ENCODE measurements at regions not wholly inside any gene's neighbourhood (a gene's known extent, or its start where the extent isn't known, plus 50 kb on each side); places are given as distances from the start of the nearest gene placed in this dataset.
"Not testable (repeated sequence)": the region's sequence is repeated elsewhere in the genome, so short reads cannot be mapped to it uniquely, and the experiment has no call there.

GRCh38 chr4:31020363-31020762, 300.2 kb downstream of the PCDH7 start:
- no peak overlapping the region for H3K4me3 ChIP-seq (ENCODE audit: low read depth, low read length)
- no peak for TF ChIP-seq CTCF (IDR thresholded peaks at IDR 0.05; ENCODE audit: borderline replicate concordance, insufficient read depth, low read depth, low read length)

DNA sequence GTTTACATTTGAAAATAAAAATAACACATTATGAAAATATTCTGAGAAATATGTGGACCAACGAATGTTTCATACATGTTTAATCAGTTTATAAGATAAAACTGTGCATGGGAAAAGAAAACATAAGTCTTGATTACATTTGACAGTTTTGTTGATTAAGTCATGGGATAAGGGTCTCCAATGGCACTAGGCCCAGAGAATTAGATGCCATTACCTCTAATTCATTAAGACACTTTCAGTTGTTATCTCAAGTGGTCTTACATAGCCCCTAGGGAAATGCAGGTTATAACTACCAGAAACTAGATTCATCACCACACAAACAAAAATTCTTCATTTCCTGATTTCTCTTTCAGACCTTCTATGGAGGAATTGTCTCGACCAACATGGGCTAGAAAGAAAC, 300.8 kb downstream of the PCDH7 start:
- H3K4me3 ChIP-seq (ENCODE audit: low read depth, low read length): no peak overlapping the region
- TF ChIP-seq CTCF (IDR thresholded peaks at IDR 0.05; ENCODE audit: borderline replicate concordance, insufficient read depth, low read depth, low read length): no peak

DNA sequence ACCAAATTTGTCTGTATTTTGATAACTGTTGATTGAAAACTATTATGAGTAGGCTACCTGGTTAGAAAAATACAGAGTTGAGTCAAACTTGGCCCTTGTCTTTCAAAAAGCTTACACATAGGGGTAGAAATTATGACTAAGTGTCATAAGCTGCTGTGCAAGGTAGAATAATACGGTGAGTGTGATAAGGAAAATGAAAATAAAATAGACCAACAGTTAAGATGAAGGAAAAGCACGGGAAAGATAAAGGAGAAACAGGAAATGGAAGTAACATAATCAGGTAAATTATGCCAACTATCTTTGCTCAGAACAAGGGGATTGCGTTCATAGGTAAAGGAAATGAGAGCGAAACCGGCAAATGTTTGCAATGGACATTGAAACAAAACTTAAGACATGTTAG, 302.5 kb downstream of the PCDH7 start:
- no peak overlapping the region for H3K4me3 ChIP-seq (ENCODE audit: low read depth, low read length)
- no peak for TF ChIP-seq CTCF (IDR thresholded peaks at IDR 0.05; ENCODE audit: borderline replicate concordance, insufficient read depth, low read depth, low read length)

GRCh38 chr4:31023109-31023508, 302.9 kb downstream of the PCDH7 start:
- no peak for TF ChIP-seq CTCF (IDR thresholded peaks at IDR 0.05; ENCODE audit: borderline replicate concordance, insufficient read depth, low read depth, low read length)
- no peak overlapping the region for H3K4me3 ChIP-seq (ENCODE audit: low read depth, low read length)

DNA sequence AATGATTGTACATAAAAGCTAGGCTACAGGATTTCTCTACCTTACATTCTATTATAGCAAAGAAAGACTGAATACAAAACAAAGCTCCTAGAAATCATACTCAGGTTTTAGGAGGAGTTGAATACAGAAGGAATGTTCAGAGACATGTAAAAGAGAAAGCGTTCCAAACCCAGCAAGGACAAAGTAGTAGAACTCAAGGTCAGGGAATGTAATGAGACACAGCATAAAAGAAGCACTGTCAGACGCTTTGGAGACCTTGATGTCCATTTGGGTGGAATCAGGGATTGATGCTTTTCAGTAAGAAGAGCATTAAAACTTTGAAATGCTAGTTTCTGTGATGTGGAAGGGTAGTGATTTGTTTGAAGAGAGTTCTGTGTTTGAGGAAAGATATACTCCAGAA, 303.6 kb downstream of the PCDH7 start:
- no peak for TF ChIP-seq CTCF (IDR thresholded peaks at IDR 0.05; ENCODE audit: borderline replicate concordance, insufficient read depth, low read depth, low read length)
- no peak overlapping the region for H3K4me3 ChIP-seq (ENCODE audit: low read depth, low read length)

- H3K4me3 ChIP-seq (ENCODE audit: low read depth, low read length): not testable (repeated sequence)
Measured at GRCh38 chr4:31024781-31025180, 304.6 kb downstream of the PCDH7 start.

DNA sequence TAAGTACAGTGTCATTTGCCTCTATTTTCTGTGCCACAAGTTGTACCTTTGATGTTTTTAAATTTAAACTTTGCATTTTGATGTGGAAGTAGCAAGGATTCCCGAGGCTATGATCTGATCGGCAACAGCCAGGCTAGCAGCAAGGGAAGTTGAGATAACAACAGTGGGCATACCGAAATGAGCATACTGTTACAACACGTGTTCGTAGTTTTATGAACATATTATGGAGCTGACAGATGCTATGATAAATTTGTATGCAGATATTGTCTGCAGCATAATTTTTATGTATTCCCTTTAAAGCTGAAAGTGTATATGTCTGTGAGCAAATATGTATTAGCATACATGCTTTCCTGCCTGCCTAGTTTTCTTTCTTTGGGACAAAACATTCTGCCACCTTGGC, 306.1 kb downstream of the PCDH7 start:
- no peak overlapping the region for H3K4me3 ChIP-seq (ENCODE audit: low read depth, low read length)
- TF ChIP-seq CTCF (IDR thresholded peaks at IDR 0.05; ENCODE audit: borderline replicate concordance, insufficient read depth, low read depth, low read length): no peak

DNA sequence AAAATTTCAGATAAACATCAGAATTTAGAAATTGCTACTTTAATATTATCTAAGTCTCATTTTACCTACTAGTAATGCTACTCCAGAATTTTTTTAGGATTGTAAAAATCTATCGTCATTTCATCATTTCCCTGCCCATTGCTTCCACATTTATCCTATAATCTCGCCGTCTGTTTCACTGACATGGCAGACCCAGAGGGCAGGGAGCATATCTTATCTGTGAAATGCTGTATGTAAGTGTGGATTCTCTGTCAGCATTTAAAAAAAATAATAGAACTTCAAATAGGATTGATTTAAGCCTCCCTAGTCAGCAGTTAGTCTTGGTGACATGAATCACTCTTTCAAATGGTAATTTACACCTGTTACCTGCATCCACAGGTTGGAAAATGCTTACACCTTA, 314.4 kb downstream of the PCDH7 start:
- no peak overlapping the region for H3K4me3 ChIP-seq (ENCODE audit: low read depth, low read length)
- TF ChIP-seq CTCF (IDR thresholded peaks at IDR 0.05; ENCODE audit: borderline replicate concordance, insufficient read depth, low read depth, low read length): no peak

Data from GM12875 (cell line).